Stimulated activated CD4-positive, alpha-beta T cell treated with anti-CD3 and anti-CD28 coated beads, Interleukin-4, amount 100 ng/mL, for 24 hours (primary cell): ENCODE measurements at regions not wholly inside any gene's neighbourhood (a gene's known extent, or its start where the extent isn't known, plus 50 kb on each side); places are given as distances from the start of the nearest gene placed in this dataset.
"Not testable (repeated sequence)": the region's sequence is repeated elsewhere in the genome, so short reads cannot be mapped to it uniquely, and the experiment has no call there.

ENCODE experiments used
- DNase-seq: peaks from one replicate; pipeline ENCODE4 v3.0.0-alpha.2; 2020

GRCh38 chr1:113185463-113186104 is 112.6 kb downstream of the LRIG2 start:
- DNase-seq, result no peak

GRCh38 chr1:113190078-113190477 is 117.1 kb downstream of the LRIG2 start:
- DNase-seq, result no peak

GRCh38 chr1:113190930-113191329 is 117.9 kb downstream of the LRIG2 start:
- DNase-seq, result no peak

GRCh38 chr1:113191579-113192076 is 118.6 kb downstream of the LRIG2 start:
- DNase-seq, result no peak

GRCh38 chr1:113192242-113192641 is 119.2 kb downstream of the LRIG2 start:
- no peak for DNase-seq

GRCh38 chr1:113192980-113193379 is 120.0 kb downstream of the LRIG2 start:
- DNase-seq, result no peak

- DNase-seq, result no peak
Measured at GRCh38 chr1:113194846-113195830, 122.1 kb downstream of the LRIG2 start.

- DNase-seq, result no peak
Measured at GRCh38 chr1:113197719-113198330, 124.8 kb downstream of the LRIG2 start.

GRCh38 chr1:113198806-113199205 is 125.8 kb downstream of the LRIG2 start:
- no peak for DNase-seq

- no peak for DNase-seq
Measured at GRCh38 chr1:113199760-113200455, 126.9 kb downstream of the LRIG2 start.

- DNase-seq, result no peak
Measured at GRCh38 chr1:113201560-113201959, 128.6 kb downstream of the LRIG2 start.

- no peak for DNase-seq
Measured at GRCh38 chr1:113205980-113206766, 133.2 kb downstream of the LRIG2 start.

- no peak for DNase-seq
Measured at GRCh38 chr1:113207019-113207418, 134.0 kb downstream of the LRIG2 start.

GRCh38 chr1:113207457-113207856 is 134.5 kb downstream of the LRIG2 start:
- DNase-seq, result no peak

- not testable (repeated sequence) for DNase-seq
Measured at GRCh38 chr1:113208425-113208824, 135.4 kb downstream of the LRIG2 start.

- DNase-seq, result no peak
Measured at GRCh38 chr1:113210248-113210647, 137.2 kb downstream of the LRIG2 start.

GRCh38 chr1:113211467-113211866 is 138.5 kb downstream of the LRIG2 start:
- DNase-seq, result no peak

- no peak for DNase-seq
Measured at GRCh38 chr1:113215015-113215414, 142.0 kb downstream of the LRIG2 start.

- DNase-seq, result no peak
Measured at GRCh38 chr1:113216664-113217063, 143.7 kb downstream of the LRIG2 start.

GRCh38 chr1:113217447-113218208 is 144.6 kb downstream of the LRIG2 start:
- no peak for DNase-seq

- no peak for DNase-seq
Measured at GRCh38 chr1:113219377-113219776, 146.4 kb downstream of the LRIG2 start.
